Liver (tissue), 8 donors: ENCODE measurements at regions not wholly inside any gene's neighbourhood (a gene's known extent, or its start where the extent isn't known, plus 50 kb on each side); places are given as distances from the start of the nearest gene placed in this dataset.
"Not testable (repeated sequence)": the region's sequence is repeated elsewhere in the genome, so short reads cannot be mapped to it uniquely, and the experiment has no call there.

Experiments
- DNase-seq: peaks from one replicate; pipeline ENCODE4 v3.0.0-alpha.2; 2017; ENCODE audit warnings: low spot score
- H3K27ac ChIP-seq, 2 donors: one replicate each; pipeline ENCODE4 v1.7.0; 2013; ENCODE audit warnings: inconsistent platforms in 2 of 2, low read length in 2 of 2, control low read depth in 1 of 2, low read depth in 1 of 2, mild to moderate bottlenecking in 1 of 2
- H3K27me3 ChIP-seq, 4 donors: one replicate each; pipeline versions ENCODE4 v1.6.1 to v1.7.0; 2013; ENCODE audit warnings: low read length in 3 of 4, inconsistent platforms in 1 of 4, mild to moderate bottlenecking in 1 of 4, moderate library complexity in 1 of 4; ENCODE audit not compliant: control insufficient read depth in 4 of 4, insufficient read depth in 4 of 4
- H3K36me3 ChIP-seq, 4 donors: one replicate each; pipeline versions ENCODE4 v1.6.1 to v1.7.0; 2013; ENCODE audit warnings: low read length in 3 of 4, mild to moderate bottlenecking in 3 of 4, low read depth in 1 of 4, moderate library complexity in 1 of 4; ENCODE audit not compliant: control insufficient read depth in 4 of 4, insufficient read depth in 3 of 4
- H3K4me1 ChIP-seq, 4 donors: one replicate each; pipeline versions ENCODE4 v1.6.1 to v1.7.0; 2013; ENCODE audit warnings: low read length in 3 of 4, mild to moderate bottlenecking in 3 of 4, moderate library complexity in 1 of 4; ENCODE audit not compliant: control insufficient read depth in 4 of 4, insufficient read depth in 4 of 4
- H3K4me3 ChIP-seq, 3 donors: one replicate each; pipeline versions ENCODE4 v1.6.1 to v1.7.0; 2013; ENCODE audit warnings: low read length in 3 of 3, control low read depth in 1 of 3, low read depth in 1 of 3, mild to moderate bottlenecking in 1 of 3
- H3K9ac ChIP-seq, 2 donors: one replicate each; pipeline ENCODE4 v1.7.0; 2013; ENCODE audit warnings: low read length in 2 of 2, mild to moderate bottlenecking in 2 of 2, moderate library complexity in 2 of 2, control low read depth in 1 of 2, low read depth in 1 of 2
- H3K9me3 ChIP-seq, 4 donors: one replicate each; pipeline versions ENCODE4 v1.6.1 to v1.7.0; 2013; ENCODE audit warnings: low read length in 3 of 4; ENCODE audit not compliant: control insufficient read depth in 4 of 4
- ATF3 ChIP-seq: IDR thresholded peaks from 2 replicates; pipeline ENCODE4 v1.6.1; 2016; ENCODE audit warnings: antibody characterized with exemption
- CTCF ChIP-seq: fragments of 150-350 bp; IDR thresholded peaks from 2 replicates; pipeline ENCODE4 v1.5.1; 2017; ENCODE audit warnings: improper control_type of control experiment, low read depth, low read length; ENCODE audit not compliant: missing input control
- HNF4A ChIP-seq, 2 donors: conservative IDR thresholded peaks; 2 replicates each; pipeline ENCODE4 v1.6.1; 2016; ENCODE audit warnings: antibody characterized with exemption in 2 of 2, mild to moderate bottlenecking in 2 of 2
- HNF4G ChIP-seq: IDR thresholded peaks from 2 replicates; pipeline ENCODE4 v1.6.1; 2016; ENCODE audit warnings: antibody characterized with exemption
- REST ChIP-seq: IDR thresholded peaks from 2 replicates; pipeline ENCODE4 v1.6.1; 2016; ENCODE audit warnings: antibody characterized with exemption, mild to moderate bottlenecking
- RXRA ChIP-seq, 2 donors: IDR thresholded peaks; 2 replicates each; pipeline ENCODE4 v1.6.1; 2017 to 2018; ENCODE audit warnings: antibody characterized with exemption in 2 of 2, mild to moderate bottlenecking in 1 of 2
- WGBS: extraction: QIAGEN DNeasy Blood & Tissue Kit; methylation state at CpG from one replicate; pipeline ENCODE4 v1.1.7; 2013; 5-methylcytosine and 5-hydroxymethylcytosine counted together
- donor health status: healthy.
- donor health status: healthy.
- donor health status: healthy.
- donor health status: healthy.
- donor health status: healthy.

- 55% methylated on average over 2 of the region's 2 CpGs for WGBS
- Histone ChIP-seq H3K9me3 (peaks cover 0 to 4% (median under 1%) of the 10 kb centered on the region in 4 donors), H3K27me3 (no peaks in the 10 kb centered on the region)
Observed at GRCh38 chr7:122248472-122248871, 56.1 kb downstream of the FEZF1 start.

GRCh38 chr7:122238729-122239128 is 65.8 kb downstream of the FEZF1 start:
- H3K27ac ChIP-seq, H3K4me3 ChIP-seq, H3K9ac ChIP-seq: not testable (repeated sequence)

More at GRCh38 chr7:122248472-122248871, 56.1 kb downstream of the FEZF1 start:
- no peak for TF ChIP-seq CTCF
- no peak for TF ChIP-seq REST
- no peak for TF ChIP-seq ATF3
- TF ChIP-seq RXRA (IDR thresholded peaks at IDR 0.05): no peak
- no peak overlapping the region for H3K9ac ChIP-seq
- H3K27ac ChIP-seq: no peak overlapping the region
- no peak overlapping the region for H3K4me3 ChIP-seq
- no peaks in the 10 kb centered on the region for H3K36me3 ChIP-seq
- DNase-seq: no peak
- no peaks in the 10 kb centered on the region for H3K4me1 ChIP-seq

GRCh38 chr7:122238297-122238696 is 66.3 kb downstream of the FEZF1 start:
- not testable (repeated sequence) for H3K9ac ChIP-seq, DNase-seq, H3K27ac ChIP-seq, H3K36me3 ChIP-seq, H3K9me3 ChIP-seq, H3K4me3 ChIP-seq, H3K4me1 ChIP-seq, H3K27me3 ChIP-seq
- WGBS: 89% methylated on average over 13 of the region's 13 CpGs

More at GRCh38 chr7:122238729-122239128, 65.8 kb downstream of the FEZF1 start:
- H3K36me3 ChIP-seq, H3K27me3 ChIP-seq, DNase-seq, H3K4me1 ChIP-seq, H3K9me3 ChIP-seq: not testable (repeated sequence)
- WGBS: 66% methylated on average over 14 of the region's 14 CpGs

GRCh38 chr7:122225874-122226273 is 78.7 kb downstream of the FEZF1 start:
- no peaks in the 10 kb centered on the region for H3K36me3 ChIP-seq
- H3K4me3 ChIP-seq: no peak overlapping the region
- no peaks in the 10 kb centered on the region for H3K9me3 ChIP-seq
- H3K27ac ChIP-seq: no peak overlapping the region
- no peaks in the 10 kb centered on the region for H3K4me1 ChIP-seq
- WGBS: 59% methylated on average over 3 of the region's 3 CpGs
- H3K9ac ChIP-seq: no peak overlapping the region
- H3K27me3 ChIP-seq: no peaks in the 10 kb centered on the region
- TF ChIP-seq HNF4A (conservative IDR thresholded peaks at IDR 0.05): peak in 1 of 2 donors; percentile 48
- TF ChIP-seq HNF4G: no peak
- DNase-seq: no peak
